ENCODE measurements at regions not wholly inside any gene's neighbourhood (a gene's known extent, or its start where the extent isn't known, plus 50 kb on each side); places are given as distances from the start of the nearest gene placed in this dataset.

- TF ChIP-seq JUND (IDR thresholded peaks at IDR 0.05; ENCODE audit: low read length) (no peak), ATF3 (IDR thresholded peaks at IDR 0.05; ENCODE audit: insufficient read depth, low read depth, low read length) (no peak), GABPA (IDR thresholded peaks at IDR 0.05; ENCODE audit: borderline replicate concordance, insufficient read depth, low read length) (no peak), CTCF (IDR thresholded peaks at IDR 0.05; ENCODE audit: control extremely low read depth in 1 of 3, insufficient read depth in 1 of 3, low read depth in 1 of 3, low read length in 3 of 3) (no peak), E2F6 (IDR thresholded peaks at IDR 0.05) (no peak), RAD21 (IDR thresholded peaks at IDR 0.05 in 1 of 2, conservative IDR thresholded peaks at IDR 0.05 in 1 of 2; ENCODE audit: low read depth in 2 of 2, low read length in 2 of 2) (no peak), BACH1 (IDR thresholded peaks at IDR 0.05; ENCODE audit: low read length) (no peak), EP300 (IDR thresholded peaks at IDR 0.05; ENCODE audit: borderline replicate concordance in 1 of 2, low read depth in 2 of 2, low read length in 2 of 2) (no peak), POLR2A (IDR thresholded peaks at IDR 0.05; ENCODE audit: control extremely low read depth in 1 of 2, low read depth in 2 of 2, low read length in 2 of 2) (no peak)
These were observed 182.5 kb upstream of the JUN start for GRCh38 chr1:58966103-58966916.

All from H1 (cell line).